ENCODE measurements at regions not wholly inside any gene's neighbourhood (a gene's known extent, or its start where the extent isn't known, plus 50 kb on each side); places are given as distances from the start of the nearest gene placed in this dataset.

DNA sequence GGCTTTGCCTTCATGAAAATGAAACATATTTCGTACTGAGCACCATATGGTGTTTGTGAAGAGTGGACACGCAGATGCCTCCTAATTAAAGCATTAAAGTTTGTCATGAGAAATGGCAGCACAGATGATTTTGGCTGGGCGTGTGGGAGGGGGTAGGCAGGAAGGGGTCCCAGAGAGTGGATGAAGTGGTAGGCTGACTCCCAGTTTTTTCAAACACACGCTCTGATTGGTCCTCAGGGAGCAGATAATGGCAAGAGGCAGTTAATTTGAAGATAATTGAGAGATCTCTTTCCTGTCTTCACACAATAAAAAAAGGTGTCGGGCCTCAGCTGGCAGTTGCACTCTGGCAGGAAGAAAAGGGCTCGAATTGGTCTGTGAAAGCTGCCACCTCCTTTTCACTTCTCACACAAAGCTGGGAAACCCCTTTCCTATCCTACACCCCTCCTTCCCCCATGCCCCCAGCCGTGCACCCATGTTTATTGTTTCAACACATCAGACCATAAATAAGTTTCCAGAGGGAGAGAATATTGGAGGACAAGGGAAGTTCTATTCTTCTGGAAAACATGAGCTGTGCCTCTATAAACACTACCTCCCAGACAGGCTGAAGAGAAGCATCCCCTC, 429.6 kb downstream of the ARHGEF28 start (continued):
- TF ChIP-seq CTCF (IDR thresholded peaks at IDR 0.05 in 2 of 3, conservative IDR thresholded peaks at IDR 0.05 in 1 of 3; ENCODE audit: control insufficient read depth in 2 of 3, extremely low read depth in 1 of 3, insufficient read depth in 1 of 3, low read depth in 3 of 3, low read length in 3 of 3) (no peak), SMC3 (IDR thresholded peaks at IDR 0.05; ENCODE audit: borderline replicate concordance, low read length) (no peak), NRF1 (conservative IDR thresholded peaks at IDR 0.05; ENCODE audit: low read depth, low read length) (no peak), RAD51 (IDR thresholded peaks at IDR 0.05) (no peak), NR2C2 (IDR thresholded peaks at IDR 0.05; ENCODE audit: borderline replicate concordance, control insufficient read depth, insufficient read length, low read depth) (no peak), KDM1A (IDR thresholded peaks at IDR 0.05; ENCODE audit: borderline replicate concordance) (no peak), TBL1XR1 (IDR thresholded peaks at IDR 0.05; ENCODE audit: low read depth, low read length) (no peak), CREB1 (IDR thresholded peaks at IDR 0.05; ENCODE audit: low read depth) (no peak), POU2F2 (IDR thresholded peaks at IDR 0.05; ENCODE audit: borderline replicate concordance, low read depth, low read length) (no peak), ZNF384 (IDR thresholded peaks at IDR 0.05; ENCODE audit: borderline replicate concordance, low read depth, low read length) (no peak), POLR2AphosphoS5 (IDR thresholded peaks at IDR 0.05; ENCODE audit: low read length) (no peak)
- TF ChIP-seq, protein P1, sequence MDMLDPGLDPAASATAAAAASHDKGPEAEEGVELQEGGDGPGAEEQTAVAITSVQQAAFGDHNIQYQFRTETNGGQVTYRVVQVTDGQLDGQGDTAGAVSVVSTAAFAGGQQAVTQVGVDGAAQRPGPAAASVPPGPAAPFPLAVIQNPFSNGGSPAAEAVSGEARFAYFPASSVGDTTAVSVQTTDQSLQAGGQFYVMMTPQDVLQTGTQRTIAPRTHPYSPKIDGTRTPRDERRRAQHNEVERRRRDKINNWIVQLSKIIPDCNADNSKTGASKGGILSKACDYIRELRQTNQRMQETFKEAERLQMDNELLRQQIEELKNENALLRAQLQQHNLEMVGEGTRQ (IDR thresholded peaks at IDR 0.05; ENCODE audit: borderline replicate concordance, low read depth, low read length), result no peak
